ENCODE measurements at regions not wholly inside any gene's neighbourhood (a gene's known extent, or its start where the extent isn't known, plus 50 kb on each side); places are given as distances from the start of the nearest gene placed in this dataset.

DNA sequence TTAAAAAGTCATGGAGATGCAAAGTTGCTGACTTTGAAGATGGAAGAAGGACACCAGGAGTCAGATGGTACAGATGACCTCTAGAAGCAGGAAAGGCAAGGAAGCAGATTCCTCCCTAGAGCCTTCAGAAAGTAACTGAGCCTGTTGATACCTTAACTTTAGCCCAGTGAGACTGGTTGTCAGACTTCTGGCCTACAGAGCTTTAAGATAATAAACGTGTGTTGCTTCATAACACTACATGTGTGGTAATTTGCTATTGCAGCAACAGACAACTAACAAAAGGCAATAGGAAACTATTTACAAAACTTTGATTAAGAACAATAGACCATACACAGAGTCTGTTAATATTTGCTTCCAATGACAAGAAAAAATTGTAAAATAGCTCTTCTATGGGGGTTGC, 102.0 kb upstream of the USP38 start:
- no peak for DNase-seq (ENCODE audit: low spot score)

DNA sequence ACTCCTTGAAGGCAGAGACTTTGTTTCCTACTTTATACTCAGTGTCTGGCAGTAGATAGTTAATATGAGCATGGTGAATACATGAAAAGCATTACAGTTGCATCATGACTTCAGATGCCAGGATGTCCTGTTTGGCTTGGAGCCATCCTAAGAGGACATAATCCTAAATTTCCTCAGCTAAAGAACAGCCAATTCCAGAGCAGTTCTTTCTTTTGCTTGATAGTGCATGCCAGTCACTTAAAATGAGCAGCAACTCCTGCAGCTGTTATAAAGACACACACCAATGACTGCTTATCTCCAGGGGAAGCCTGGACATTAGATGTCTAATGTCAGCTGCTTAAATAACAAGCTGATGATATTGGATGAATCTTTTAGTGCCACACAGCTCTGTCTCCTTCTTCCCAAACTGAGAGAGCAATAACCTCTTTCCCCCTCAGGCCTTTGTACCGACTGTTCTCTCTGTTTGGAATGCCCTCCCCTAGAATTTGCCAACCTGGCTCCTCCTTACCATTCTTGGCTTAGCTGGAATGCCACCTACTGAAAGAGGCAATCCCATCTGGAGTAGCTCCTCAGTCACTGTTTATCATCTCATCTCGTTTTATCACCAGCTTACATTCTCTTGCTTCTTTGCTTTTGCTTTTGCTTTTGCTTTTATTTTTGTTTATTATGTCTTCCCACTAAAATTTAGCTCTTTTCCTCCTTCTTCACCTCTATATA, 100.8 kb upstream of the USP38 start:
- no peak for DNase-seq (ENCODE audit: low spot score)

DNA sequence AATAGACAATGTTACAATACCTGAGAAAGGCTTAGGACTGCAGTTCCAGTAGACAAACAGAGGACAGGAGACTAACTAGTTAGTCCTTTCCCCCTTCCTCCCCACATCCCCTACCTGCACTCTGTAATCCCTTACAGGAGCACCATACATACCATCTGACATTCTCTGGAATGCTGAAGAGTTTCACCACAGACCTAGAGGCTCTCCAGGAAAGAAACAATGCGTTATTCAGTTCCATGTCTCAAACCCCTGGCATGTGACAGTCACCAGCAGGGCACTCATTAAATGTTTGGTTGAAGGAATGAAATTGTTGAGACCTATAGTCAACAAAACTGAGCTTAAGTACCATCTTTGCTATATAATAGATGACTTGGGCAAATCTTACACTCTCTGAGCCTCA, 100.2 kb upstream of the USP38 start:
- DNase-seq (ENCODE audit: low spot score) = no peak

DNA sequence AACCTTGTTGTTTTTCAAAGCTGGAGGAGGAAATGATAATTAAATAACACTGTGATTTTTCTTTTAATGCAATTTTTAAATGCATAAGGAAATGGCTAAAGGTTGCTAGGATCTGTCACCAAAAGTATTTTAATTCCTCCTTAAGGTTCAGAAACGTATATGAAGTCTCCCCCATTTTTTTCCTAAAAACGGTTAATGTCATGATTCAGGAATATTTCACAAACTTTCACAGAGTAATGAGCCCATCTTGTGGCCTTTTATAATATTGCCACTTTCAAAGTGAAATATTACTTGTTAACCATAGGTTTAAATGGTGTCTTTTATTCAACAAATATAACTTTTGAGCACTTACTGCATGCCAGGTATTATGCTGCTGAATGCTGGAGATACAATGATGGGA, 99.5 kb upstream of the USP38 start:
- no peak for DNase-seq (ENCODE audit: low spot score)

DNA sequence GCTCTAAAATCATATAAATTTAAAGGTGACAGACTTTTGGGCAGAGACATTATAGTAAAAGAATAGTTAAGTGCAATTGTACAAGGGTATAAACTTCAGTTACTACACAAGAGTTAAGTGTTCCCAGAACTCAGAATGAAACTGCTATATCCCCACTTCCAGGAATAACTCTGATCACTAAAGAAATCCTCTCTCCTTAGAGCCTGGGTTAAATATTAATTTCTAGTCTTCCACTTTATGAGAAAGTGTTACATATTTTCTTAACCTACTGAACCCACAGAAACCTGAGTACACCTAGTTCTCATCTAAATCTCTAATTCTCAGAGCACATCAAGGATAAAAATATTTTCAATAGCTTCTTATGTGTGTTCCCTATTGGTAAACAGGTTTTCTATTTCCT, 99.1 kb upstream of the USP38 start:
- DNase-seq (ENCODE audit: low spot score) = no peak

DNA sequence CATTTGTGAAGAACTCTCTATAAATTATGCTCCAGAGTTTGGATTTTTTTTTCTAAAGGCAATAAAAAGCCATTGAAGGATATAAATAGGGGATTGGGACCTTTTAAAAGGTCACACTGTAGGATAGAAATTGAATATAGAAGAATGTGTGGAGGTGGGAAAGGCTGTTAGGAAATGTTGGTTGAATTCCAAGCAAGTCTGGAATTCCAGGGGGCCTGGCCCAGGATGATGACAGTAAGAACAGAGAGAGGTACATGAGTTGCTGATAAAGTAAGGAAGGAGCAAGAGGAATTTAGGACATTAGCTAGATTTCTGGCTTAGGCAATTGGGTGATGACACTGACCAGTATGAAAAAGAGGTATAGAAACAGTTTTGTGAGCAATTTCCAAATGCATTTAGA, 95.4 kb upstream of the USP38 start:
- no peak for DNase-seq (ENCODE audit: low spot score)

DNA sequence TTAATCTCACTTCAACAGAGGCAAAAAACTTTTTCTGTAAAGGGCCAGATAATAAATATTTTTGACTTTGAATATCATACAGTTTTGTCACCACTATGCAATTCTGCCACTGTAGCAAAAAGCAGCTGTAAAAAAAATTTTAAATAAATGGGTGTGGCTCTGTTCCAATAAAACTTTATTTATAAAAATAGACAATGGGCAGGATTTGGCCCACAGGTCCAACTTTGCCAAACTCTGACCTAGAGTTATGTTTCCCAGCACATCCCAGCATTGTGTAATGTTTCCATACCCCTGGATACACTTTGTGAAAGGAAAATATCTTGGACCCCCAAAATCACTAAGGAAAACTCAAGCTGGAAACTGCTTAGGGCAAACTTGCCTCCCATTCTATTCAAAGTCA, 94.9 kb upstream of the USP38 start:
- DNase-seq (ENCODE audit: low spot score) = no peak

DNA sequence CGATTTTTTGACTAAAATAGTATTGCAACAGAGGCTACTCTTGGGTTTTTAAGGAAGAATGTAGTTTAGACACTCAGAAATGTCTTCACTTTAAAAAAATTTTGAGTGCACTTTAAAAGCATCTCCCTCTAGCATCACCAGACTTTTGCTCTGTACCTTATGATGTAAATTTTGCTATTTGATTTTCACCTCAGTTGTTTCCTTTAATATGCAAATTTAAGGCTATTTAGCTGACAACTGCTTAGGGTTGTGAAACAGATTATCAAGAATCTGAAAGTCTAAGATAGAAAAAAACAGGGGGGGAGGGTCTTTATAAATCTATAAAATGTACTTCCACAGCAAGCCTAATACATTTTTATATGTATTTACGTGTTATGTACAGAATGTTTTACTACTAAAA, 92.9 kb upstream of the USP38 start:
- DNase-seq (ENCODE audit: low spot score) = no peak

DNA sequence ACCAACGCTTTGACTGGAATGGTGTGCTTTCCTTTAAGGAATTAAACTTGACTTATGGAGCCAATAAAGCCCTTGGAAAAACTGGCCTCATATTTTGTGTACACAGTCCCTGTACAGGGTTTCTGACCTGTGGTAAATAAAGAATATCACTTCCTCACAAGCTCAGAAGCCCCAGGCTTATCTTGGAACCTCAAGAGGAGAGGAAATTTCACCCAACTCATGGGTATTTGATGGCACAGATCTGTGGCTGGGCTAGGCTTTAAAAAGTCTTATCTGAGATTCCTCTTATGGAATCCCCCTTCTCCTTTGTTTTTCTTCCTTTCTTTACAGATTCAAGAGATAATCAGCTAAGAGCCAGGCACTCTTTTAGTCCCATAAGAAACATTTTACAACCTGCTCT, 89.3 kb upstream of the USP38 start:
- no peak for DNase-seq (ENCODE audit: low spot score)

DNA sequence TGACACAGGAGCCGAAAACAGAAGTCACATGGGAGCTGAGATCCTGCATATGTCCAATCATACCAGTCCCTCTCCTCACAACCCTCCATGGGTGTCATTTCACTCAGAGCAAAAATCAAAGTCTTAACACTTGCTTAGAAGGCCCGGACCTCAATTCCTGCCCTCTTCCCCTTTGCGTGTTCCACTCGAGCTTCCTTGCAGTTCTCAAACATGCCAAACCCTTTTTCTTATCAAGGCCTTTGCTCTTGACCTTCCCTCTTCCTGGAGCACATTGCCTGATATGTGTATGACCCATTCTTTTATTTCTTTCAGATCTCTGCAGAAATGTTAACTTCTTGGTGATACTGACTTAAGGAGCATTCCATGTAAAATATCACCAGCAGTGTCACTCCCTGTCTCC, 87.0 kb upstream of the USP38 start:
- DNase-seq (ENCODE audit: low spot score) = no peak

DNA sequence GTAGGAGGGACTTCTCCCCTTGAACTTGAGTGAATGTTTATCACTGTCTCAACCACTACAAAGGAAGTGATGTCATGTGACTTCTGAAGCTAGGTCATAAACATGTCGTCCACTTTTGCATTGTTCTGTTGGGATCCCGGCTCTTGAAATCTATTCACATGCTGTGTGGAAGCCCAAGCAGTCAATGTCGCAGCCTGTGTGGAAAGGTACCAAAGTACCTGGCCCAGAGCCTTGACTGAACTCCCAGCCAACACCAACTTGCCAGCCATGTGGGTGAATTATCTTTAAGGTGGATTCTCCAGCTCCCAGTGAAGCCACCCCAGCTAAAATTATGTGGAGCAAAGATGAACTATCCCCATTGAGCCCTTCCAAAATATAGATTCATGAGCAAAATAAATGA, 85.0 kb upstream of the USP38 start:
- DNase-seq (ENCODE audit: low spot score) = no peak

DNA sequence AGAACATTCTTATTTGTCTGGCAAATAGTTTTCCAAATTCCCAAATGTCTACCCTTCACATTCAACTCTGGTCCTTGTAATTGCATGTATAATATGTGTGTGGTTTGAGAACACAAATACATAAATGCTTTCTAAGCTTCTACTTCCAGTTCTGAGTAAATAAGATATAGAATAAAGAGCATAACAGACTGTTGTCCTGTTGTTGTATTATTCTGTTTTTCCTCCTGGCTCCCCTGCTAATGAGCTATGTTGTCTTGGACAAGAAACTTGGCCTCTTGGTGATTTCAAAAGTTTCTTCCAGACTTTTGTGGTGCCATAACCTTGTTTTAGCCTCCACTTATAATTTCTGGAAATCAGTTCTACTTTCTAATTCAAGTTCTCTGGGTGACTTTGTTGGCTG, 75.3 kb upstream of the USP38 start:
- DNase-seq (ENCODE audit: low spot score) = no peak

DNA sequence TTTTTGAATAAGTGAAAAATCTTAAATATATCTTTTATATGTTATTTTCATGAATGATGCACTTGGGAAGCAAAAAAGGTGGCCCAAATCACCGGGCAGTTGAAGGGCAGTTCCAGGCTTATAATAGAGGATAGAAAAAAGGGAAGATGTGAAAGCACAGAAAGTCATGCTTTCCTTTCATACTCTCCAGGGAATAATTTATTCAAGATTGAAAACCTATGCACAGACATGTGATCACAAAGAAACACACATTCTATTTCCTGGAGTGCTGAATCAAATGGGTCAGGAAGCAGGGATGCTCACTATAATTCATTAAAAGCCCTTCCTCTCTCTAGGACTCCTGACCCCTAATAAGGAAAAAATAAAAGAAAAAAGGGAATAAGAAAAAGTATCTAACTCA, 66.1 kb upstream of the USP38 start:
- DNase-seq (ENCODE audit: low spot score) = no peak

DNA sequence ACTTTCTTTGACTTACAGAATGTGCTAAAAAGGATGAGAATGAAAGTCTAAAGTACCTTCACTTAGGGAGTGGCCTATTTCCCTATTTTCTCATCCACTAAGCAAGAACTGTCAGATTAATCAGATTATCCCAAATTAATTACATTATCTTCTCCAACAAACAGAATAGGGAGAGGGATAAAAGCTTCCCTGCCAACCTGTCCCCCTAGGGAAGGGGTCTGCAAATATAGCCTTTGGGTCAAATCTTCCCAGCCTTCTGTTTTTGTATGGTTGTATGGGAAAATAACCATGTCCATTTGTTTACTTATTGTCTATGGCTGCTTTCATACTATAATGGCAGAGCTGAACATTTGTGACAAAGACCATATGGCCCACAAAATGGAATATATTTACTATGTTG, 57.1 kb upstream of the USP38 start:
- DNase-seq (ENCODE audit: low spot score) = no peak

DNA sequence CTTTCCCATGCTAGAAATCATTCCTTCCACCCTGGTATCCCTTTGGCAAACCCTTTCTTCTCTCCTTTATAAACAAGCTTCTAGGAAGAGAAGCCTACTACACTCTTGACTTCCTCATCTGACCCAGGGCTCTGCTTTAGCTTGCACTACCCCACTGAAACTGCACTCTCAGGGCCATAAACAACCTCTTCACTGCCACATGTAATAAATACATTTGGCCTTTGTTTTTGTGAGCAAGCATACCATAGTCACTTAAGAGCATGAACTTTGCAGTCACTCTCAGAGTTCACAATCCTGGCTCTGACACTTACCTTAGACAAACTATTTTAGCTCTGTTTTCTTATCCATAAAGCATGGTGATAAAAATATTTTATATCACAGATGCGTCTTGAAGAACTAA, 50.7 kb upstream of the USP38 start:
- no peak for DNase-seq (ENCODE audit: low spot score)

Data from NAMALWA (cell line).